Bronchial epithelial cell (primary cell): ENCODE measurements at regions not wholly inside any gene's neighbourhood (a gene's known extent, or its start where the extent isn't known, plus 50 kb on each side); places are given as distances from the start of the nearest gene placed in this dataset.
A peak's percentile ranks its signal among the peaks of the same experiment; 100 is the strongest.

Experiments
- DNase-seq: peaks from one replicate; pipeline ENCODE4 v3.0.0-alpha.2; 2010; ENCODE audit warnings: low read depth
- FAIRE-seq: peaks from 2 replicates; lab custom pipeline; 2011; peaks lifted over from hg19 to GRCh38; lab: Jason Lieb, UNC
- H3K27me3 ChIP-seq: 2 replicates; pipeline ENCODE4 v1.5.1; 2011; ENCODE audit warnings: low read length; ENCODE audit not compliant: control insufficient read depth, insufficient read depth
- H3K36me3 ChIP-seq: 2 replicates; pipeline ENCODE4 v1.5.1; 2011; ENCODE audit warnings: low read length; ENCODE audit not compliant: control insufficient read depth, insufficient read depth
- H3K4me3 ChIP-seq: 2 replicates; pipeline ENCODE4 v1.5.1; 2011; ENCODE audit warnings: mild to moderate bottlenecking, low read depth, low read length, control low read depth
- TF ChIP-seq, protein P1 (sequence below): IDR thresholded peaks from 2 replicates; pipeline ENCODE4 v1.5.1; 2011; ENCODE audit warnings: mild to moderate bottlenecking, moderate library complexity, low read length, control low read depth, inconsistent platforms; ENCODE audit not compliant: insufficient read depth, severe bottlenecking

DNA sequence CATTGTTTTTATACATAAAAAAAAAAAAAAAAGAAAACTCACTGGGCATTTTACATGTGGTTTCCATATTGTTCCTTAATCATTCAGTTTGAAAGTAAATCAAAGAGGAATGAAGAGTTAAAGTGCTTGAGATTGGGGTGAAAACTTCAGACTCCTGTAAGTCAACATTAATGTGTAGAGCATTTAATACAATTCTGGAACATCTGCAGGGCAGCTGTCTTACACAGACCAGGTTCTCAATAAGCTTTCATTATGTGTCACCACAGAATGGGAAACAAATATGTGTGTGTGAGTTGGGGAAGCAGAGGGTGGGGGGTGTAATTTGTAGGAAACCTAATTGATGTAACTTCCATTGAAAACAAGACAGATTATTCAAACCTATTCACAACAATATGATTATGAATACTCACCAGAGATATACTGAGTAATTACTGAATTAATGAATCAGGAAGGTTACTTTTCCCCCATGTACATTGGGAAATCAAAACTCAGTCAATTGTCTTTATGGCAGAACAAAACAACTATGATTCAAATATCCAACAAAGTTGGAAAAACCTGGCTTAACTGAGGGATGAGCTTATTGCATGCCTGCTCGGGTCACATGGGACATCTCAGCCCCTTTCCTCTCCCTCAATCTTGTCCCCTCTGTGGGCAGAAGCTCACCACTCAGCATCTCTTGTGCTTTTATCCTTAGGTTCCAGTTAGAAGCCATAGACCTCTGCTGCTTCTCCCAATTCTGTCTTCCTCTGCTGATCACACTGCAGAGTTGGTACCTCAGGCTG lies 281.2 kb upstream of the THBS1 start:
- no peak for FAIRE-seq
- H3K4me3 ChIP-seq = no peak overlapping the region
- no peaks in the 10 kb centered on the region for H3K36me3 ChIP-seq
- TF ChIP-seq, protein P1, sequence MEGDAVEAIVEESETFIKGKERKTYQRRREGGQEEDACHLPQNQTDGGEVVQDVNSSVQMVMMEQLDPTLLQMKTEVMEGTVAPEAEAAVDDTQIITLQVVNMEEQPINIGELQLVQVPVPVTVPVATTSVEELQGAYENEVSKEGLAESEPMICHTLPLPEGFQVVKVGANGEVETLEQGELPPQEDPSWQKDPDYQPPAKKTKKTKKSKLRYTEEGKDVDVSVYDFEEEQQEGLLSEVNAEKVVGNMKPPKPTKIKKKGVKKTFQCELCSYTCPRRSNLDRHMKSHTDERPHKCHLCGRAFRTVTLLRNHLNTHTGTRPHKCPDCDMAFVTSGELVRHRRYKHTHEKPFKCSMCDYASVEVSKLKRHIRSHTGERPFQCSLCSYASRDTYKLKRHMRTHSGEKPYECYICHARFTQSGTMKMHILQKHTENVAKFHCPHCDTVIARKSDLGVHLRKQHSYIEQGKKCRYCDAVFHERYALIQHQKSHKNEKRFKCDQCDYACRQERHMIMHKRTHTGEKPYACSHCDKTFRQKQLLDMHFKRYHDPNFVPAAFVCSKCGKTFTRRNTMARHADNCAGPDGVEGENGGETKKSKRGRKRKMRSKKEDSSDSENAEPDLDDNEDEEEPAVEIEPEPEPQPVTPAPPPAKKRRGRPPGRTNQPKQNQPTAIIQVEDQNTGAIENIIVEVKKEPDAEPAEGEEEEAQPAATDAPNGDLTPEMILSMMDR = no peak
- no peak for DNase-seq
- H3K27me3 ChIP-seq = no peaks in the 10 kb centered on the region

DNA sequence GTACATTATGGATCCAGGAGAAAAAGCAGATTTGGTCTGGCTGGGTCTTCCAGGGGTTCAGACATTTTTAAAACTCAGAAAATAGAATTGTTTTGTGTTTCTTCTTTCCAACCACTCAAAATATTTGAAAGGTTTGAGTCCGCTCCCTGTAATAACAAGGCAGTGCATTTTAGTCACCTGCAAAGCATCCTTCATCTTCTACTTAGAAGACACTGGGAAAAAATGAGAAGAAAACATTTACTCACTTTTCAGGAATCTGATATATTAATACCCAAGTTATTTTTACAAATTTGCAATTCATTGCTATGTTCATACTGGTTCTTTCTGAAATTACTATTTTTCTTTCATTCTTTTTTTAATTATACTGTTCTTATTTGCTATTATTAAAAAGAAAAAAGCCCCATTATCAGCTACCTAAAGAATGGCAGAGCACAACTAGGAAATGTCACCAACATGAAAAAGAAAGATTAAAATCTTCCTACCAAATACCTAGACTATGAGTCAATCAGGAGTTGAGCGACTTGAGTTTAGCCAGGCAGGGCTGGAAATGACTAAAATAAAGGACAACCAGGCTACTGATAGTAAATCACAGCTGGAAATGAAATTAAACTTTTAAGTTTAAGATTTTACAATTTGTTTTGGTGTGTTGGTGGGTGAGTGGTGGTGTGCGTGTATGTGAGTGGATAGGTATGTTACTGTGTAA lies 280.3 kb upstream of the THBS1 start:
- DNase-seq (peak; percentile 66), FAIRE-seq (no peak)
- no peaks in the 10 kb centered on the region for H3K36me3 ChIP-seq
- H3K27me3 ChIP-seq = no peaks in the 10 kb centered on the region
- no peak overlapping the region for H3K4me3 ChIP-seq
- TF ChIP-seq, protein P1 = no peak

DNA sequence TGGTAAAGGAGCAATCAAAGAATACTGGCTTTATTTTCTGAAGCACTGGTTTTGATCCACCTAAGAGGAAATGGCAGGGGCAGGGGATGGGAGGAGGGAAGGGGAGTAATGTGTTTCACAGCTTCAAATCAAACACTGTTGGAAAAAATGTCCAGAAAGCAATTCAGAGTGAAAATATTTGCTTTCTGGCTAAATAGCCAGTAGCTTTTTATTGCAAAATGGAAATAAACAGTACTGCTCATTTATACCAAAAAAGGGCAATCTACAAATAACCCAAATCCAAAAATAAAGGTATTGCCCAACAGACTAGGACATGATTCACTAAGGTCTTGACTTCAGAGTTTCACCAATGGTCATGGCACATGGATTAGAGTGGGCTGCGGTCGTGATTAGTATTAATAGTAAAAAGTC lies 279.3 kb upstream of the THBS1 start:
- TF ChIP-seq, protein P1 = no peak
- FAIRE-seq = no peak
- Histone ChIP-seq H3K36me3 (no peaks in the 10 kb centered on the region), H3K4me3 (no peak overlapping the region), H3K27me3 (no peaks in the 10 kb centered on the region)
- DNase-seq = no peak

DNA sequence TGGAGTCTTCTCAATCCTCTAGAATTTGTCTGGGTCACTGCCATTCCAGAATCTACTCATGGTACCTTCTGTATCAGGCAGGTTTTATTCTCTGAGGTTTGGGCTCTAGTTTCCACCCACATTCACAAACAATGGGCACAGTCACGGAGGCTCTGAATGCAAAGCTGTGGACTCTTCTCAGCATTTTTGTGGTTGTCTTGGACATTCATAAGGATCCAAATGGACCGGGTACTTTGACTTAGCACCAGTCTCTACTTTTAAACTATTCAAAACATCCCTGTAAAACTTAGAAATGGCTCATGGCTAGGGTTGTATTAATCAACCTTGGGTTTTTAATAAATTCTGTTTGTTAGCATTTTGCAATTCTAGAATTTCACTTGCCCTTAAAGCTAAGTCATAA lies 277.9 kb upstream of the THBS1 start:
- DNase-seq = no peak
- no peak for FAIRE-seq
- Histone ChIP-seq H3K4me3 (no peak overlapping the region), H3K36me3 (no peaks in the 10 kb centered on the region), H3K27me3 (no peaks in the 10 kb centered on the region)
- TF ChIP-seq, protein P1 = no peak

DNA sequence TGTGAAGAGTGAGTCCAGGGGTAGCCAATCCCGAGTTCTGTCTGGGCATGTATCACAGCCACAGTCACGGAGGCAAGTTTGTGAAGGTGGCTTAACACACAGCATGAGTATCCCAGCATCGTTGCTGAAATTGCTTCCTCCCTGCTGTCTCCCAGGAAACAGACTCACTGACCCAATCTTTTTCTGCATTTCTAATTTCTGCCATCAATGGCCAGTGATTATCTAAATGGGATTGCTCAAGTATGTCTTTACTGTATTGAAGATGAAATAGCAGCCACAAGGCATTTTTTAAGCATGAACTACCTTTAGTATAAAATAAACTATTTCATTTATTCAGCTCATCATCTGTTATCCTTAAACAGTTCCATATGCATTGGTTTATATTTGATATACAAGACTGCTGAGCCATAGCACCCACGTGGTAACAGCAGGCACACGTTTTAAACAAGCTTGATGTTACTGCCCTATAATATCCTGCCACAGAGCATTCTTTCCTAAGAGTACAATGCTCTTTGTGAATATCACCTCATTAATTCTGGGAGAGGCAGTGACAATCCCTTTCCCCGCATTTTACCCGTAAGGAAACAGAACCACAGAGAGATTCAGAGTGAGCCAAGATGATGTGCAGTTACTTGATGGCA lies 276.6 kb upstream of the THBS1 start:
- no peak for FAIRE-seq
- DNase-seq = peak; percentile 77
- Histone ChIP-seq H3K36me3 (no peaks in the 10 kb centered on the region), H3K4me3 (no peak overlapping the region), H3K27me3 (no peaks in the 10 kb centered on the region)
- TF ChIP-seq, protein P1 = no peak
